ENCODE measurements at regions not wholly inside any gene's neighbourhood (a gene's known extent, or its start where the extent isn't known, plus 50 kb on each side); places are given as distances from the start of the nearest gene placed in this dataset.

DNA sequence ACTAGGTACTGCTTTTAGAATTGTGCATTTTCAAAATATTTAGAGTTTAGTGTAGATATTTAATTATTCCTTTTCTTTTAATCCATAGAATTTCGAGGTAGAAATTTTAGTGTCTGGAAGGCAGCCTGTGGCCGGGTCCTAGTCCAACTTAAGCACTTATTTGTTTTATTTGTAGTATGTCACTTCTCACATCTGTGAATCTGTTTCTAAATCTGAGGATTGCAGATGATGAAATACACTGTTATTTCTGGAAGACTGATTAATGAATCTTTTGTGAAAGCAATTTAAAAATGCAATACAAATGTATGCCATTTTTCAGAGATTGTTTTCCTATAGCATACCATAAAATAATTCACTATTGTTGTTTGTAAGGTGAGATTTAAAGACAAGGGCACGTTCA is 483.9 kb upstream of the TRIB2 start:
- TF ChIP-seq POLR2A (IDR thresholded peaks at IDR 0.05), result no peak
- TF ChIP-seq, protein P1, sequence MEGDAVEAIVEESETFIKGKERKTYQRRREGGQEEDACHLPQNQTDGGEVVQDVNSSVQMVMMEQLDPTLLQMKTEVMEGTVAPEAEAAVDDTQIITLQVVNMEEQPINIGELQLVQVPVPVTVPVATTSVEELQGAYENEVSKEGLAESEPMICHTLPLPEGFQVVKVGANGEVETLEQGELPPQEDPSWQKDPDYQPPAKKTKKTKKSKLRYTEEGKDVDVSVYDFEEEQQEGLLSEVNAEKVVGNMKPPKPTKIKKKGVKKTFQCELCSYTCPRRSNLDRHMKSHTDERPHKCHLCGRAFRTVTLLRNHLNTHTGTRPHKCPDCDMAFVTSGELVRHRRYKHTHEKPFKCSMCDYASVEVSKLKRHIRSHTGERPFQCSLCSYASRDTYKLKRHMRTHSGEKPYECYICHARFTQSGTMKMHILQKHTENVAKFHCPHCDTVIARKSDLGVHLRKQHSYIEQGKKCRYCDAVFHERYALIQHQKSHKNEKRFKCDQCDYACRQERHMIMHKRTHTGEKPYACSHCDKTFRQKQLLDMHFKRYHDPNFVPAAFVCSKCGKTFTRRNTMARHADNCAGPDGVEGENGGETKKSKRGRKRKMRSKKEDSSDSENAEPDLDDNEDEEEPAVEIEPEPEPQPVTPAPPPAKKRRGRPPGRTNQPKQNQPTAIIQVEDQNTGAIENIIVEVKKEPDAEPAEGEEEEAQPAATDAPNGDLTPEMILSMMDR (IDR thresholded peaks at IDR 0.05), result no peak

All from tibial nerve (tissue), 3 donors.